Pancreas (tissue), 10 donors: ENCODE measurements at regions not wholly inside any gene's neighbourhood (a gene's known extent, or its start where the extent isn't known, plus 50 kb on each side); places are given as distances from the start of the nearest gene placed in this dataset.

Experiments
- ATAC-seq, 4 donors: fragments of 200-7000 bp; cut with Tn5 transposase; one replicate each; pipeline versions ENCODE4 v1.8.0 to v1.9.1; 2020; ENCODE audit warnings: mild to moderate bottlenecking in 4 of 4, moderate library complexity in 4 of 4
- DNase-seq, 6 donors: peaks; one replicate each; pipeline ENCODE4 v3.0.0-alpha.2; 2020
- FAIRE-seq: peaks from 2 replicates; lab custom pipeline; 2012; peaks lifted over from hg19 to GRCh38; lab: Jason Lieb, UNC
- H3K27ac ChIP-seq, 4 donors: fragments of 200-600 bp; sonication (generic); 1 replicate in 3 of 4; 2 replicates in 1 of 4; pipeline versions ENCODE4 v1.5.0 to v1.8.0; 2020
- H3K27me3 ChIP-seq, 4 donors: fragments of 200-600 bp; one replicate each; pipeline ENCODE4 v1.8.0; 2021
- H3K36me3 ChIP-seq, 3 donors: fragments of 200-600 bp; sonication (generic) in 1 of 3; one replicate each; pipeline versions ENCODE4 v1.5.0 to v1.8.0; 2020 to 2021
- H3K4me1 ChIP-seq, 3 donors: fragments of 200-600 bp; one replicate each; pipeline ENCODE4 v1.8.0; 2021
- H3K4me3 ChIP-seq, 4 donors: fragments of 200-600 bp; sonication (generic) in 2 of 4; one replicate each; pipeline versions ENCODE4 v1.5.0 to v1.8.0; 2020 to 2021
- H3K9me3 ChIP-seq, 4 donors: fragments of 200-600 bp; one replicate each; pipeline ENCODE4 v1.8.0; 2021
- CTCF ChIP-seq, 4 donors: fragments of 200-600 bp; sonication (generic) in 3 of 4; IDR thresholded peaks; one replicate each; pipeline versions ENCODE4 v1.5.0 to v1.8.0; 2021; ENCODE audit warnings: antibody characterized with exemption in 4 of 4
- WGBS, 2 donors: extraction: QIAGEN DNeasy Blood & Tissue Kit; methylation state at CpG; one replicate each; pipeline ENCODE4 v1.1.7; 2013; 5-methylcytosine and 5-hydroxymethylcytosine counted together
- intact Hi-C, 3 donors: fragments of 100-400 bp; cut with DNase I; formaldehyde crosslinking; loops; one replicate each; pipeline versions ENCODE4 v1.11.1 to v1.14.2; 2022
- donor health status: healthy with polysubstance abuse.
- donor health status: DM: no; HTN: no; CAD: no; lungs with moderate emphysema.
- donor health status: DM: no; HTN: no; CAD: no.
- donor health status: control.
- donor health status: control.
- donor health status: Bipolar disorder and iron deficiency.
- donor health status: DM: yes; HTN: yes; CAD: no.
- donor health status: DM: no; HTN: no; CAD: no.
- donor health status: DM: no; HTN: no; CAD: no.
- donor health status: DM: yes; HTN: yes; CAD: no.

- TF ChIP-seq CTCF (IDR thresholded peaks at IDR 0.05) = no peak
- intact Hi-C loops = no loop called here
- FAIRE-seq (no peak), ATAC-seq (no peak), DNase-seq (no peak)
- no peak overlapping the region for H3K4me3 ChIP-seq
- H3K36me3 ChIP-seq = no peaks in the 10 kb centered on the region
- H3K4me1 ChIP-seq = no peaks in the 10 kb centered on the region
- no peaks in the 10 kb centered on the region for H3K9me3 ChIP-seq
- WGBS, 2 donors = 47 to 60% methylated on average over 7 of the region's 7 CpGs
- no peaks in the 10 kb centered on the region for H3K27me3 ChIP-seq
- no peak overlapping the region for H3K27ac ChIP-seq
Observed at GRCh38 chr16:35687071-35687470, 2227.7 kb downstream of the TP53TG3F start.

GRCh38 chr16:35687781-35688180 lies 2228.4 kb downstream of the TP53TG3F start:
- H3K27me3 ChIP-seq = no peaks in the 10 kb centered on the region
- WGBS, 2 donors = 33 to 37% methylated on average over 5 of the region's 5 CpGs

GRCh38 chr16:35689764-35690163 lies 2230.4 kb downstream of the TP53TG3F start:
- no peaks in the 10 kb centered on the region for H3K9me3 ChIP-seq
- no peaks in the 10 kb centered on the region for H3K27me3 ChIP-seq
- H3K27ac ChIP-seq = no peak overlapping the region
- intact Hi-C loops = no loop called here
- no peaks in the 10 kb centered on the region for H3K36me3 ChIP-seq
- no peak overlapping the region for H3K4me3 ChIP-seq
- 60 to 66% methylated on average over 7 of the region's 7 CpGs for WGBS, 2 donors
- FAIRE-seq (no peak), ATAC-seq (no peak), DNase-seq (no peak)
- no peaks in the 10 kb centered on the region for H3K4me1 ChIP-seq
- TF ChIP-seq CTCF (IDR thresholded peaks at IDR 0.05) = no peak

More at GRCh38 chr16:35687781-35688180, 2228.4 kb downstream of the TP53TG3F start:
- no peaks in the 10 kb centered on the region for H3K9me3 ChIP-seq
- intact Hi-C loops = no loop called here
- no peaks in the 10 kb centered on the region for H3K36me3 ChIP-seq
- DNase-seq = no peak
- H3K27ac ChIP-seq = no peak overlapping the region
- H3K4me1 ChIP-seq = no peaks in the 10 kb centered on the region
- no peak overlapping the region for H3K4me3 ChIP-seq
- ATAC-seq = no peak
- no peak for FAIRE-seq
- TF ChIP-seq CTCF (IDR thresholded peaks at IDR 0.05) = no peak

- no peak for TF ChIP-seq CTCF (IDR thresholded peaks at IDR 0.05)
- Histone ChIP-seq H3K9me3 (no peaks in the 10 kb centered on the region), H3K36me3 (no peaks in the 10 kb centered on the region), H3K4me1 (no peaks in the 10 kb centered on the region), H3K4me3 (no peak overlapping the region), H3K27ac (no peak overlapping the region), H3K27me3 (no peaks in the 10 kb centered on the region)
- FAIRE-seq (no peak), DNase-seq (no peak), ATAC-seq (no peak)
- 52 to 65% methylated on average over 8 of the region's 8 CpGs for WGBS, 2 donors
- intact Hi-C loops = no loop called here
Observed at GRCh38 chr16:35690413-35690812, 2231.0 kb downstream of the TP53TG3F start.

- ATAC-seq (no peak), FAIRE-seq (no peak), DNase-seq (no peak)
- H3K27ac ChIP-seq = no peak overlapping the region
- TF ChIP-seq CTCF (IDR thresholded peaks at IDR 0.05) = no peak
- no peaks in the 10 kb centered on the region for H3K27me3 ChIP-seq
- H3K36me3 ChIP-seq = no peaks in the 10 kb centered on the region
- intact Hi-C loops = no loop called here
- 44 to 46% methylated on average over 5 of the region's 5 CpGs for WGBS, 2 donors
- H3K4me3 ChIP-seq = no peak overlapping the region
- H3K4me1 ChIP-seq = no peaks in the 10 kb centered on the region
- no peaks in the 10 kb centered on the region for H3K9me3 ChIP-seq
Observed at GRCh38 chr16:35691057-35691456, 2231.6 kb downstream of the TP53TG3F start.
